OCI-LY3 (cell line): ENCODE measurements at regions not wholly inside any gene's neighbourhood (a gene's known extent, or its start where the extent isn't known, plus 50 kb on each side); places are given as distances from the start of the nearest gene placed in this dataset.

ENCODE experiments used
- CTCF ChIP-seq: fragments of 200-600, 300-600 bp; sonication (generic); IDR thresholded peaks from 2 replicates; pipeline ENCODE4 v1.5.1; 2014; ENCODE audit warnings: antibody characterized with exemption, low read length, low read depth
- EZH2phosphoT487 ChIP-seq: fragments of 200-600 bp; shearing (Covaris generic); IDR thresholded peaks from 2 replicates; pipeline ENCODE4 v1.6.1; 2018; ENCODE audit warnings: antibody characterized with exemption, mixed run types, low read depth

GRCh38 chr2:183465048-183465447, 340.8 kb downstream of the NUP35 start:
- no peak for TF ChIP-seq CTCF
- no peak for TF ChIP-seq EZH2phosphoT487
